Adrenal gland (tissue), 5 donors: ENCODE measurements at regions not wholly inside any gene's neighbourhood (a gene's known extent, or its start where the extent isn't known, plus 50 kb on each side); places are given as distances from the start of the nearest gene placed in this dataset.

Experiments used
- CTCF ChIP-seq, 6 experiments: fragments of 450-650 bp in 4 of 6; fragments of 200-600 bp in 2 of 6; sonication (generic) in 1 of 6; IDR thresholded peaks; 1 replicate in 5 of 6; 2 replicates in 1 of 6; pipeline versions ENCODE4 v1.5.1 to v1.8.0; 2016 to 2021; ENCODE audit warnings: antibody characterized with exemption in 6 of 6, mild to moderate bottlenecking in 2 of 6, moderate library complexity in 1 of 6
- POLR2A ChIP-seq, 2 donors: fragments of 450-650 bp; IDR thresholded peaks; one replicate each; pipeline ENCODE4 v1.6.1; 2017; ENCODE audit warnings: antibody characterized with exemption in 2 of 2, mild to moderate bottlenecking in 2 of 2, moderate library complexity in 1 of 2
- donor health status: DM: no; HTN: no; CAD: no.

GRCh38 chr12:111172786-111173185 is 196.1 kb downstream of the PHETA1 start:
- TF ChIP-seq POLR2A (IDR thresholded peaks at IDR 0.05) (no peak), CTCF (IDR thresholded peaks at IDR 0.05) (no peak)
